ENCODE measurements at regions not wholly inside any gene's neighbourhood (a gene's known extent, or its start where the extent isn't known, plus 50 kb on each side); places are given as distances from the start of the nearest gene placed in this dataset.

DNA sequence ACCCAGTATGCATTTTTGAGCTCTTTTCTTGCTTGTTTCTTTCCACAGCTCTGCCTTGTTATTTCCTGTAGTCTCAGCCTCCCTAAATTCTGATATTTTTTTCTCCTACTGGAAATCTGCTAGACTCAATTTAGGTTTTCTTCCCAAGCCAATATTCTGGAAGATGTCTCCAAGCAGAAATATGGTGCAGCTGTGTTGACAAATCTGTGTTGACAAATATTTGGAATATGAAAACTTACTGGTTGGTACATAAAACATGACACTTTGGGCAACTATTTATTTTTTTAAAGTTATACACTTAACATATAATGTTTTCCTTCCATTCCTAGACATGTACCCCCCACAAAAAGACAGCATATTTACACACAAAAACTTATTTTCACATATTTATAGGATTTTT is 1048.4 kb downstream of the NCAM2 start (continued):
- no peak for TF ChIP-seq KDM4A (IDR thresholded peaks at IDR 0.05; ENCODE audit: low read depth, low read length, severe bottlenecking)
- no peak for TF ChIP-seq SAP30 (IDR thresholded peaks at IDR 0.05; ENCODE audit: insufficient read depth, insufficient replicate concordance, low read length)
- no peak for TF ChIP-seq SRF (IDR thresholded peaks at IDR 0.05; ENCODE audit: low read depth, low read length)
- TF ChIP-seq YY1 (IDR thresholded peaks at IDR 0.05; ENCODE audit: low read depth, low read length), result no peak
- TF ChIP-seq CHD1 (IDR thresholded peaks at IDR 0.05; ENCODE audit: low read depth, low read length), result no peak
- no peak for TF ChIP-seq CBX8 (IDR thresholded peaks at IDR 0.05; ENCODE audit: borderline replicate concordance, low read depth, low read length)
- TF ChIP-seq JUND (IDR thresholded peaks at IDR 0.05; ENCODE audit: low read length), result no peak
- no peak for TF ChIP-seq HDAC2 (IDR thresholded peaks at IDR 0.05; ENCODE audit: borderline replicate concordance in 1 of 2, low read depth in 2 of 2, low read length in 2 of 2)
- no peak for TF ChIP-seq KDM1A (IDR thresholded peaks at IDR 0.05; ENCODE audit: borderline replicate concordance, low read length)
- no peak for TF ChIP-seq POLR2A (IDR thresholded peaks at IDR 0.05; ENCODE audit: control extremely low read depth in 1 of 2, low read depth in 2 of 2, low read length in 2 of 2)
- no peak for TF ChIP-seq TAF1 (IDR thresholded peaks at IDR 0.05; ENCODE audit: low read depth, low read length)
- TF ChIP-seq CBX5 (IDR thresholded peaks at IDR 0.05; ENCODE audit: low read depth, low read length), result no peak
- TF ChIP-seq ASH2L (IDR thresholded peaks at IDR 0.05; ENCODE audit: low read length), result no peak
- no peak for TF ChIP-seq TAF7 (optimal IDR thresholded peaks at IDR 0.05; ENCODE audit: borderline replicate concordance, low read depth, low read length)
- no peak for TF ChIP-seq JUN (IDR thresholded peaks at IDR 0.05; ENCODE audit: low read depth, low read length)
- TF ChIP-seq EGR1 (IDR thresholded peaks at IDR 0.05; ENCODE audit: borderline replicate concordance, low read depth, low read length), result no peak
- no peak for TF ChIP-seq NRF1 (IDR thresholded peaks at IDR 0.05; ENCODE audit: low read depth, low read length)

Data from H1 (cell line).